ENCODE measurements at regions not wholly inside any gene's neighbourhood (a gene's known extent, or its start where the extent isn't known, plus 50 kb on each side); places are given as distances from the start of the nearest gene placed in this dataset.
A peak's percentile ranks its signal among the peaks of the same experiment; 100 is the strongest.

GRCh38 chr7:46205478-46205877, 284.4 kb upstream of the IGFBP3 start:
- no peak overlapping the region for H2AK9ac ChIP-seq (replicated peaks; ENCODE audit: low read depth, low read length, poor library complexity)
- H3K36me3 ChIP-seq (ENCODE audit: control insufficient read depth, insufficient read depth, low read length), result no peaks in the 10 kb centered on the region
- no peak overlapping the region for H2BK5ac ChIP-seq (ENCODE audit: low read depth, low read length, poor library complexity, severe bottlenecking)
- POLR2A ChIA-PET (ENCODE audit: unreplicated experiment), result no interaction called here
- H3K4ac ChIP-seq (ENCODE audit: low read depth, low read length), result peak overlapping the region; percentile 59; the same call in 1 of the 2 replicates
- H2BK20ac ChIP-seq (ENCODE audit: low read depth, low read length), result peak overlapping the region; percentile 72
- no peaks in the 10 kb centered on the region for H3K79me1 ChIP-seq (ENCODE audit: low read depth in 1 of 2, low read length in 2 of 2)
- no peak overlapping the region for H4K5ac ChIP-seq (ENCODE audit: low read depth, low read length)
- no peak overlapping the region for H3K27ac ChIP-seq (ENCODE audit: insufficient read depth, low read length)
- CTCF ChIA-PET, result no interaction called here
- no peak overlapping the region for H3K56ac ChIP-seq (ENCODE audit: extremely low read depth, insufficient read depth, low read length)
- peak overlapping the region; percentile 19; the same call in 1 of the 2 replicates for H3K14ac ChIP-seq (replicated peaks; ENCODE audit: low read depth, low read length)
- no peaks in the 10 kb centered on the region for H3K9me3 ChIP-seq (ENCODE audit: control insufficient read depth, insufficient read depth, low read length)
- dilution Hi-C loops (cut with HindIII; ENCODE audit: low sequenced_read_pairs, unreplicated experiment) (no loop called here), in situ Hi-C loops (cut with MboI; ENCODE audit: low sequenced_read_pairs) (no loop called here), intact Hi-C loops (cut with micrococcal nuclease) (no loop called here)
- BruUV-seq (replicated peaks), result no TSS peak
- H2BK15ac ChIP-seq (ENCODE audit: low read depth, low read length), result peak overlapping the region; percentile 41; the same call in 1 of the 3 replicates
- H3K23ac ChIP-seq (ENCODE audit: low read depth, low read length), result no peak overlapping the region
- H2AK5ac ChIP-seq (ENCODE audit: low read depth, low read length), result peak overlapping the region; percentile 0; the same call in 1 of the 2 replicates
- peak overlapping the region; percentile 13; the same call in 1 of the 2 replicates for H4K91ac ChIP-seq (ENCODE audit: insufficient read depth, low read depth, low read length)
- H4K8ac ChIP-seq (ENCODE audit: low read depth in 2 of 2, low read length in 2 of 2), result peak overlapping the region in 1 of 2 experiments; percentile 6; a peak in 1 of 4 replicates
- H3K4me1 ChIP-seq (ENCODE audit: control insufficient read depth, insufficient read depth, low read length), result peaks cover 9% of the 10 kb centered on the region
- H3K27me3 ChIP-seq (ENCODE audit: control insufficient read depth, insufficient read depth, low read length), result no peaks in the 10 kb centered on the region
- no peak overlapping the region for H3K18ac ChIP-seq (ENCODE audit: low read depth, low read length)
- H4K20me1 ChIP-seq (ENCODE audit: insufficient read depth, low read length), result no peaks in the 10 kb centered on the region
- no peak overlapping the region for H3K4me3 ChIP-seq (ENCODE audit: insufficient read depth, low read depth, low read length)
- ATAC-seq (ENCODE audit: low read depth), result no peak
- TF ChIP-seq RCOR1 (IDR thresholded peaks at IDR 0.05; ENCODE audit: insufficient replicate concordance, low read length), result no peak
- TF ChIP-seq RAD21 (IDR thresholded peaks at IDR 0.05; ENCODE audit: low read length), result no peak
- TF ChIP-seq RFX5 (IDR thresholded peaks at IDR 0.05; ENCODE audit: low read depth, low read length), result no peak
- TF ChIP-seq MAFK (IDR thresholded peaks at IDR 0.05; ENCODE audit: low read depth, low read length), result no peak
- TF ChIP-seq NFE2L2 (IDR thresholded peaks at IDR 0.05; ENCODE audit: low read depth, low read length), result no peak
- no peak for TF ChIP-seq MXI1 (IDR thresholded peaks at IDR 0.05; ENCODE audit: borderline replicate concordance, low read depth, low read length)
- peak overlapping the region; percentile 57; the same call in 1 of the 2 replicates for H2BK120ac ChIP-seq (ENCODE audit: low read depth, low read length)
- H3K9ac ChIP-seq (ENCODE audit: low read depth, low read length), result no peak overlapping the region
- H3K9me1 ChIP-seq (ENCODE audit: insufficient read depth, low read length), result peaks cover 4% of the 10 kb centered on the region; the same call in 1 of the 2 replicates
- no peak for DNase-seq
- no peak overlapping the region for H3K4me2 ChIP-seq (ENCODE audit: low read depth, low read length)
- WGBS, 2 experiments (ENCODE audit: extremely low coverage in 2 of 2, insufficient read length in 1 of 2), result 100% methylated on average over 1 of the region's 5 CpGs; no CpG with 5 or more reads in 1 of the 2 experiments
- no peak overlapping the region for H2AFZ ChIP-seq (replicated peaks; ENCODE audit: low read length, poor library complexity)

Data from IMR-90 (cell line).